Activated CD4-positive, alpha-beta T cell treated with anti-CD3 and anti-CD28 coated beads, Interleukin-2, amount 50 U/mL, for 24 hours (primary cell): ENCODE measurements at regions not wholly inside any gene's neighbourhood (a gene's known extent, or its start where the extent isn't known, plus 50 kb on each side); places are given as distances from the start of the nearest gene placed in this dataset.

Experiments used
- DNase-seq, 2 donors: peaks; one replicate each; pipeline ENCODE4 v3.0.0-alpha.2; 2020; ENCODE audit warnings: low read depth in 1 of 2, low spot score in 1 of 2

DNA sequence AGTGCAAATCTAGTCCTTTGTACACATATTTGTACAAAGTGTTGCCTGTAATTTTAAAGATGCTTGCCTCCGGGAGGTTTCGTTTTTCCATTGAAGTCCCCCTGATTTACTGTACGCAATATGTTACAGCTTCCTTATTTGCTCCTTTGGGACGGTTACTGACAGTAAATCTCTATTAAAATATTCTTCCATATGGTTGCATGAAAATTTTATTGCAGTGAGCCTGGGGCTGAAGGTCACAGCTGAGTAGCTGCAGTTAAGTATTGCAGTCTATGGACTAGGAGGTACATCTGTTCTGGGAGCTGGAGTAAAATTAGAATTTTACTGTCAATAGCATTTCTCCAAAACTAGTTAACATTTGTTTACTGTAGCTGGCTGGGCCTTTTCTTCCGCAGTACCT lies 119.2 kb downstream of the ETAA1 start:
- no peak for DNase-seq

DNA sequence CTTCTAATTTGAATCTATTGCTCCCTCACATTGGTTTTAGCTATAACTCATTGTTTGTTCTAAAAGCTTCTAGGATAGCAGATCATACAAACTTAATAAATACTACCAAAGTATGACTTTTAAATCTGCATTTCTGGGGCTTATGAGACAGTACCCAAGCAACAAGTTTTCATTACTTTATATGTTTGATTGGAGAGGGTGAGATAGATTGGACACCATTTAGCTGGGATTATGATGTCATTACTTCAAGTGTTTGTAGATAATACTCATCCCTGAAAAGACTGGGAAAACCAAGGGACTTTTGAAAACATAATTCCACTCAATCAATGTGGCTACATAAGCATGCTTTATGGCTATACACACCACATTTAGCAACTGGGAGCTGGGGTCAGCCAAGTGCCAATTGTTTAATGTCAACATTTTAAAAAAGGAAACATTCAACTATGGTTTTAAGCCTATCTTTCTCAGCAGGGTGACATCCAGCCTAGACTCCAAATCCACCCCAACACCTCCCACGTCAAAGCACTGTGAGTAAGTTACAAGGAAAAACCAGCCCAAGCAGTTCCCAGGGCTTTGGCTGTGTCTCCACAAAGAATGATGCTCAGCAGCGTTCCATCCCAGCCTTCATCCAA lies 119.9 kb downstream of the ETAA1 start:
- DNase-seq, result no peak

DNA sequence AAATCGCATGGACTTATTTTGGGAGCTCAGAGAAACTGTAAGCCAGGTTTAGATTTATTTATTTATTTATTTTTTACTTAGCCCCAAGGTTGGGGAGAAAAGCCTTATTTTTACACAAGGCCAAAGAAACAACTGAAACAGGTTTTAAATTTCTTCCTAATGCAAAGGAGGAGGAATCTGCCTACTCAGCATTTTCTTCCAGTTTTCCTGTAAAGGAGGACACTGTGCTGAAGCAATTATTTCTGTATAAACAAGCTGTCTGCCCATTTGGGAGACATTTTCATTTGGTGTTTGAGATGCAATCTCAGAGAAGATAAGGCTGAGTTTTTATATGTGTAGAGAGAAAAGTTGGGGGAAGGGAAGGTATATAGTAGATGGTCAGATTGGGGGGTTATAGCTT lies 125.0 kb downstream of the ETAA1 start:
- DNase-seq, result no peak

DNA sequence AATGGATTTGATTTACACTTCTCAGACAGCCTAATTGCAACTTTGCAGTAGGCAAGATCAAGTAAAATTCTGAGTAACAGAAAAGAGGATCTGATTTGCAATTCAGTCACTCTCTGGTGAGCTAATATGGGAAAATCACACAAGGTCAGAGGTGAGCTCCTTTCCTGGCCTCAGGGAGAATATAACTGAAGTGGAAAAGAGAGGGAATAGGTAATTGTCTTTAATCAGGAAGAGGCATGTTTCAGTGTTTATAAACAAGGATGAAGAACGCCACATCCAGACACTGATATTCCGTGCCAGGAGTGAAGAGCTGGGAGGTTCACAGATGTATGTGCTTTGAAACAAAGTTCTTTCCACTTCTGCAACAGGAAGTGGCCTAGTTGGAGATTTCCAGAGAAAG lies 127.1 kb downstream of the ETAA1 start:
- no peak for DNase-seq

DNA sequence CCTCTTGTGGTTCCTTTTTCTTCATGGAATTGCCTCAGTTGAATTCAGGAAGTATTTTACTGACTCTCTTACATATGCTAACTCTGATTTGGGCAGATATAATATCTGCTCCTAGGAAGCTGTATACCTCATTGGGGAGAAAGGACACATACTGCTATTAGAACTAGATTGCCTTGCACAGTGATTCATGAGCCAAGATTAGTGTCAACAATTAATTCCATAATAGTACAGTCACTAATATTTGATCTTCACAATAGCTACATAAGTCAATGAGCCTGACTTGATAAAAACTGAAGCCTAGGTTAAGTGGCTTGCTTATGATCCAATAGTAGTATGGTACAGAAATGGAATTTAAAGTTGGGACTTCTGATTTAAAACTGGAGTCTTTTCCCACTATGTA lies 127.6 kb downstream of the ETAA1 start:
- DNase-seq, result no peak

DNA sequence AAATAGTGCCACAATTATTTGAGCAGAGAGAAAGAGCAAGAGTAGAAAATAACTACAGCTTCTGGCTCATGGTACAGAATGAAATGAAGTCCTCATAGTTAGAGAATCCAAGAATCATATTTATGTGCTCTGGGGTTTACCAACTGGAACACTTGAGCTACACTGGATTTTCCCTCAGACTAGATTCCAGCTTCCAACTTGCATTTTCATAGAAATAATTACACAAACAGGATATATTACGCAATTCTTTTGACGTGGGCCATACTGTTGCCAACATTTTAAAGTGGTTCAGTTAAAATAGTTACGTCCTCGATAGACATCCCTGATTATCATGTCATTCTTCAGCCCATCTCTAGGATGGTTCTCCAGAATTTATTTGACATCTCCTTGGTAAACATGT lies 129.2 kb downstream of the ETAA1 start:
- DNase-seq, result no peak

DNA sequence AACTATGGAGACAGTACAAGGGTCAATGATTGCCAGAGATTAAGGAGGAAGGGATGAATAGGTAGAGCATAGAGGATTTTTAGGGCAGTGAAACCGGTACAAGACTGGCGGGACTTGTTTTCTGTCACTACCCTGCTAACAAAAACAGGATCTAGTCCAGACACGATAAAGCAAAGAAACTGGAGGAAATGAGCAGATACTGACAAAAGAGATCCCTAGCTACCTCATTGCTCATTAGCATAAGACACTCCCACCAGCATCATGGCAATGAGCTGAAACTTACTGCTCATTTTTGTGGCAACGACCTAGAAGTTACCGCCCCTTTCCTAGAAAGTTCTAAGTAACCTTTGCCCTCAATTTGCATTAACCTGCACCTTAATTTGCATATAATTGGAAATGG lies 131.2 kb downstream of the ETAA1 start:
- DNase-seq, result no peak

DNA sequence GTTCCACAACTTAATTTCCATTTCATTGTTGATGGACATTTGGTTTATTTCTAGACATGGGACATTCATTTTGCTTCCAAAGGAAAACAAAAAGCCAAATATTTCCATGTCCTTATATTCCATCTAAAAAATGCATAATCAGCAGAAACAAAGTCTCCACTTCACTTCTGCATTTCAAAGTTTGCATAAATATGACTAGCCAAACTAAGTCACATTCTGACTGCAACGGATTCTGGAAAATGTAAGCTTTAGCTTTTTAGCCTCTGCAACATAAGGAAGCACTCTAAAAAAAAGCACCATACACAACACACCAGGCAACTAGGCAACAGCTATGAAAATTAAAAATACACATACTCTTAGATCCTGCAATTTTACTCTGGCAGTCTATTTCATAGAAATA lies 135.3 kb downstream of the ETAA1 start:
- no peak for DNase-seq

DNA sequence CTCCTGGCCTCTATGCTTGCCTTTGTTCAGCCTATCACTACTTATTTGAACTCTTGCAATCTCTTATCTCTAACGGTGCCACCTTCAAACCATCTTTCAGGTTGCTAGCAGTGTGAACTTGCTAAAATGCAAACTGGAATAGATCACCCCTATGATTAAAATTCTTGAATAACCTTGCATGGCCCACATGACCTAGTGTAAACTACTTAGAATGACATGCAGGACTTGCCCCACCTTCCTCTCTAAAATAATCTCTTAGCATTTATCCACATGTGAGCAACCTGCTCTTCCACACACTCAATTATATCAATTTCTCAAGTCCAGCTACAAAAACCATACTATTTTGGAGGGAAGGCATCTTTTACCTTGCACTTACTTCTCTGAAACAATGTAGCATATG lies 137.6 kb downstream of the ETAA1 start:
- no peak for DNase-seq

DNA sequence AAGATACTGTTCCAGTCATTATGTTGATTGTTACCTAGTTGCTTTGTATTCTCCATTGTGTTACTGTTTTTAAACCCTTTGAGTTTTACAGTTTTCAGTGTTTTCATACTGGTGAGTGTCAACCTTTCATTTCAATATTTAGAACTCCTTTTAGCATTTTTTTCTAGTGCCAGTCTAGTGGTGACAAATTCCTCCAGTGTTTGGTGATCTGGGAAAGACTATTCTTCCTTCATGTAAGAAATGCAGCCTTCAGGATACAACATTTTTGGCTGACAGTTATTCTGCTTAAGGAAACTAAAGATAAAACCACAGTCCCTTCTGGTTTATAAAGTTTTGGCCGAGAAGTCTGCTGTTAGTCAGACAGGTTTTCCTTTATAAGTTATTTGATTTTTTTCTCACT lies 143.8 kb downstream of the ETAA1 start:
- DNase-seq, result no peak

DNA sequence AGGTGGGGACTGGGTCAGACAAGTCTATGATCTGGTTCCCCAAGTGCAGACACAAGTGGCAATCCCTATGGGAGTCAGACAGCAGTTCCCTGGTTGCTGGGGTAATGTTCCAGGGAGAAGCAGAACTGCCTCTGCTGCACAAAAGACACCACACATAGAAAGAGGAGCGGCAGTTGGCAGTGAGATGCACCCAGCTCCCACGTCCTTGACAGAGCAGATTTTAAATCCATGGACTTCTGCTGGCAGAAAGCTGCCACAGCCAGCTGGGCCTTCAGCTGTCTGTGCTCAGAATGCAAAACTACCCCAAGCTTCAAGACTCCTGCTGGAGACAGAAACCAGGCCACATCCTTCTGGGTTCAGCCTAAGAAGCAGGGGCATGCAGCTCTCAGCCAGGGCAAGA lies 147.2 kb downstream of the ETAA1 start:
- no peak for DNase-seq

DNA sequence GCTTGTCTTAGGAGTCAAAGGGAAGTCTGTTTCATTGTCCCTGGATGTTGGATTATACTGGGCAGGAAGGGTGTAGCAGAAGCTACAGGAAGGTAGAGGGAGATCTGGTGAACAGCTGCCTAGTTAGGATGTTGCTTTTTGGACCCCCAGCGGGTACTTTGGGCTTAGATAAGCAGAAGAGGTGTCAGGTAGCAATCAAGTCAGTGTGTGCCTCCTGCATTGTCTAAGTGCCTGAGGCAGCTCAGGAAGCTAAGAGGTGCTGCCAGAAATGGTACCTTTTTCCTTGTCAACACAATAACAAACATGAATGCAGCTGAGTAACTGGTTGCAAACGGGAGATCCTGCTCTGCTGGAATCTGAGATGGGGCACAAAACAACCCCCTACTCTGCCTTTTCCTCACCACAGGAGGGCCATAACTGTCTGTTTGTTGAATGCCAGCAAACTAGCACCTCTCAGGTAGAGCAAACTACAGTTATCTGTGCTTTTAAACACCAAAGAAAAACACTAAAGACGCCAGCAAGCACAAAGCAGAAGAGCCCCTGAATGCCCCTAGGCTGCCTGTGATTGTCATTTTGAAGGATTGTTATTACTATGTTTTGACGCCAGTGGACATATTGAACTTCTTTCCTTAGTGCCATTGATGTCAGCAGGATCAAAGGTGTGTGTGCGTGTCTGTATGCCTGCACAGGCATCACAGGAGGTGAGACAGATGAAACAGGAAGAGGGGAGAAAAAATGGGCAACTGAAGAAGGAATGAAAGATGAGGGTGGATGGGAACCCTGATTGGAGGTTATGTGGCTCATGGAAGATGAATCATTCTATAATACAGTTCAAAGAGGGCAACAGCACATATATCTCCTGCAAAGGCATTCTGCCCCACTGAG lies 151.4 kb downstream of the ETAA1 start:
- no peak for DNase-seq

DNA sequence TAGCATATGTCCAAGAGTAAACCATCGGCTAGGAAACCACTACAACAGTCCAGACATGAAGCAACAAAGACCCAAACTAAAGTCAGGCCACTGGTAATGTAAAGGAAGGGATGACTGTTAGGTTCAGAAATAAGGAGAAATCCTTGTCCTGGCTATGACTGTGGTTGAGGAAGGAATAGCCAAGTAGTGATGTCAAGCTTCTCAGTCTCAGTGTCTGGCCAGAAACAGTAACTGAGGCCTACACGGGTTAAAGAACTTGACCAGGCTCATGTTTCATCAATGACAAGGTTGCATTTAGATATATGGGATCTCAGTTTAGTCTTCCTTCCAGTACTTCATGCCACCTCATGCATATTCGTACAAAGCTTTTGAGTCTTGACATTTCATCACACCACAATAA lies 162.0 kb downstream of the ETAA1 start:
- no peak for DNase-seq

DNA sequence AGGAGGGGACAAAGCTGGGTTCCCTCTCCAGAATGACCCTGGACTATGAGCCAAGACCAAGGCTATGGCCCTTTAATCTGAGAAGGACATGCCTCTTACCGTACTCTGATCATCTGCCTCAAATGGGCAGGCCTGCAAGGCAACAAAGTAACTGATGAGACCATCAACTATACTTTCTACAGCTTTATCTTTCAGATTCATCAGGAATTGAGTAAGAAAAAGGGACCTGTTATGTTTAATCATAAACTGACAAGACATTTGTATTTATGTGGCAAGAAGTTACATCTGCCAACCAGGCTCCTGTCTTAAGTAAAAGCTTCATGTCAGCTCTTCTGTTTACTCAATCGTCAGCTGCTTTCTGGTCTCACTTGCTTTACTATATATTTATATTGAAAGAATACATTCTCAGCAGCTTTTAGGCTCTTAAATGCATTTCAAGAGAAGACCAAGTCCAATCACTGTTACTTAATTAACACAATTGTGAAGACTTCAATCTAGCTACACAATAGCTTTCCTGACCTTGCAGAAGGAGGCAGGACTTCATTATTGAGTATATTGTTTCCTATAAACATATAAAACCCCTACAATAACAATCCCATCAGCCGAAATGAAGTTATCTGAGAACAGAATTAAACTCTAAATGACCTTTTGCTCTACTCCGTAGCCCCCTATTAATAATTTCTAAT lies 163.8 kb downstream of the ETAA1 start:
- no peak for DNase-seq

DNA sequence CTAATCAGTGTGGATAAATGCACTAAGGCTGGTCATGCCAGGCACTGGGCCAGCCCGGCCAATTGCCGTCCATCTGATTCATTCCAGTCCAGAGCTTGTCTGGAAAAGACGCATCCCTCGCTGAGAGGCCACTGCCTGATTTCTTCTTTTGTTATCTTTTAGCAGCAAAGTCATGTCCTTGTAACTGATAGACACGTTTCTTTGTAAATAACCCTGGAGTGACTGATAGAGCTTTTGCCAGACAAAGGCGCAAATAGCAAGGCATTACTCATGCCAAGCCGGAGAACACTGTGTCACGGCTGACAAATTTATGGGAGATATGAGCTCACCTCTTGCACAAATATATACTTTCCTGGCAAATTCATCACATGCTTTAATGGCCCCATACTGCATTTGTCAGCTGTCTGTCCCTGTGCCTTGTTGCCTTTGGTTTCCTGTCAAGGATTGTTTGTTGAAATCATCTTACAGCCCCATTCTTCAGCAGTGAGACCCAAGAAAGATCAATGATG lies 164.4 kb downstream of the ETAA1 start:
- no peak for DNase-seq

DNA sequence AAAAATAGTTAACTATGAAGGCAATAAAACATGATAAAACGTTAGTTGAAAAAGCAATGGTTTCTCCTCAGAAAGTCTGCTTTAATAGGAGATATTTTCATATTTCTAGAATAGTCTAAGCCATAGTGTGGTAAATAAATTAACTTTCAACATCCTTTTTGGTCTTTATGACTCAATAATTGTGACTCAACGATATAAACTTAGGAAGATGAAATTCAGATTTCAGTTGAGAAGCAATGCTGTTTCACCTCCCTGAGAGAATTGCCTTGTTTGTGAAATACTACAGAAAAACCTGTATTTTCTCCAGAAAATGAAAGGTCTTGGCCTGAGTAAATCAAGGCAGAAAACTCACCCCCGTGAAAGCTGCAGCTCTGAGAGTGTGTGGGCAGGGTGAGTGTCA lies 166.9 kb downstream of the ETAA1 start:
- no peak for DNase-seq

DNA sequence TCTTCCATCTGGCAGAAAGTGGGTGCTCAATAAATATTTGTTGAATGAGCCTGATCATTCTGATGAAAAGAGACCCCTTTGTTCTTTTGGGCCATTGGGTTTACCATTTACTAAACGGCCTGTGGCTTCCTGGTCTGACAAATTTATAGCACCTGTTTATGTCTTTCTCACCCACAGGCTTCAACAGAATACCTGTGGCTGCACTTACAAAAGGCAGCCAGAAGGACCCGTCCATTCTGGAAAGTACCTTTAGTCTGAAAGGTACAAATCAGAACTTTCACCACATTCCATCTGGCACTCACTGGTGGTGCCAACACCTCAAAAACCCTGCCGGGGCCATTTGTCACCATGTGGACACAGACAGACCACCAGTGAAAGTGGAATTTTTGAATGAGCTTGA lies 167.5 kb downstream of the ETAA1 start:
- DNase-seq, result no peak

DNA sequence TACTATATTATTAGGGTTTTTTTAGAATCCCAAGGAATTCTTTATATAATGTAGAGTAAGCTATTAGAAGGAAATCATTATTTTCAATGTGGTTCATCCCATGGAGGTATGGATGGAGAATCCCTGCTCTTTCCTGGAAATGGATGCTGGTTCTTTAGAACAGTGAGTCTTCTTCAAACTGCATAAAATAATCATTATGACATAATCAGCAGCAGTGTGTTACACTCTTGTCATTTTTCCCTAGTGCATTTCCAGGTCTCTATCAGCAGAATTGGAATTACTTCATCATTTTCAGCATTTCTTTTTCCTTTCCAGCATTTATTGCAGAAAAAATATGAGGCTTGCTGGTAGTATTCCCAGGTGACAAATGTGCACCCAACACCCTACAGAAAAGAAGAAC lies 168.1 kb downstream of the ETAA1 start:
- DNase-seq, result no peak

DNA sequence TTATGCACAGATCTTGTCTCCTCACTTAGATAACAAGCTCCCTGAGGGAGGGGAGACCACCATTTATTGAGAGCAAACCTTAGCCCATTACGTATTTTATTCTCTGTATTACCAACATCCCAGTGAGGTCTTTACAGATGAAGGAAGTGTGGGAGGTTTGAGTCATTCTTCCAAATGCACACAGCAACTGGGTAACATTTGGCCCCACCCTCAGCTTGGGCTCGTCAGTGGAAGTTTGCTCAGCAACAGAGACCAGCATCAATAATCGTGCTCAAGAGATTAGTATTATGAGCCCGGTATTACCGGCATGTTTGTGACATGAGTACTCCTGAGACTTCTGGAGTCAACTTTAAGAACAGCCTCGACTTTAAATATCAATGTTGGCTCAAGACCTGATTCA lies 168.6 kb downstream of the ETAA1 start:
- no peak for DNase-seq

DNA sequence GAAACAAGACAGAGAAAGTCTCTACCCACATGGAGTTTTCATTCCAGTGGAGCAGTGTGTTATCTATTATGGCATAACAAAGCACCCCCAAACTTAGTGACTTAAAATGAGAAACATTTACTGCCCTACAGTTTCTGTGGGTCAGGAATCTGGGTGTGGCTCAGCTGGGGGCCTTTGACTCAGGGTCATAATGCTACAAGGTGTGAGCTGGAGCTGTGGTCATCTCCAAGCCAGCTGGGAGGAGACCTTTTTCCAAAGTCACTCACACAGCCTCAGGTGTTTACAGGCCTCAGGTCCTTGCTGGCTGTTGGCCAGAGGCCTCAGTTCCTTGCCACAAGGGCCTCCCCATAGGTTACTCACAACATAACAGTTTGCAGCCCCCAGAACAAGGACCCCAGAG lies 169.2 kb downstream of the ETAA1 start:
- DNase-seq, result no peak

DNA sequence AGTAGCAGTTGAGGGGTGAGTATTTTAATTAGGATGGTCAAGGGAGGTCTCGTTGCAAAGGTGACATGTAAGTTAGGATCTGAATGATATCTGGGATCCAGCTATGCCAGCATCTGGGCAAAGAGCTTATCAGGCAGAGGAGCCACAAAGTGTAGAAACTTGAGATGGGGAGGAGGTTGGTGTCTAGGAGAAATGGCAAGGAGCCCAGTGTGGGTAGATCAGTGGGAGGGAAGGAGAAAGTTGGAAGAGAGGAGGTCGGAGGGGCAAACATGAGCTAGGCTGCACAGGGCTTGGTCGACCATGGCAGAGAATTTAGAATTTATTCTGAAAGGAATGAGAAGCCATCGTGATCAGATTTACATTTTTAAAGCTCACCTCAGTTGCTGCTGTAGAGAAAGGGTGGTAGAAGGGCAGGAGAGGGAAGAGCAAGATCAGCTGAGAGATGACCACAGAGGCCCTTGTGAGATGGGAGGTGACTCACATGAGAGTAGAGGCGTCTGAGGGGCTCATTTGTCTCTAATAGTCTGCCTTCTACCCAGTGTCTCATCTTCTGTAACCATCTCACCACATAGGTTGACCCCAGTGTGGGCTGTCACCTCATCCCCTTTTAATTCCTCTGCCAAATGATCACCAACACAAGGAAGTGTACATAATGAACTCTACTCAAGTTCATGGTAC lies 170.0 kb downstream of the ETAA1 start:
- DNase-seq, result no peak

DNA sequence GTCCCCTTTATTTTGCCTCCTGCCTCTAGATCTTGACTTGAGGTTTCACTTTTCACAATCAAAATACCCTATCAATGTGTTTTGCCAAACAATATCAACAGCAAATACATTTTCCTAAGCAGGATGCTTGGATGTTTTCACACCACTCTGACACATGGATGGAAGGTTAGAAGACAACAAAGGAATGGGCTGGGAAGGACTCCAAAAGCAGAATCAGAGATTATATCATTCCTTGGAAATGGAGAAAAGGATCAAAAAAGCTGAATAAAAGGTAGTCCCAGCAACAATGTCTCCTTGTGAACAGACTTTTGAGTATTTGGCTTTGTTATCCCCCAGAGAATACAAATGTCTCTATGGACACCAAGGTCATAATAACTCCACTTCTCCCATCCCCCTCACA lies 170.8 kb downstream of the ETAA1 start:
- no peak for DNase-seq
